Neural progenitor cell (in vitro differentiated cells): ENCODE measurements at regions not wholly inside any gene's neighbourhood (a gene's known extent, or its start where the extent isn't known, plus 50 kb on each side); places are given as distances from the start of the nearest gene placed in this dataset.

Source experiments
- EZH2 ChIP-seq: fragments of 200-600 bp; sonication (generic); IDR thresholded peaks from 2 replicates; pipeline ENCODE4 v1.6.1; 2017; ENCODE audit warnings: antibody characterized with exemption, mild to moderate bottlenecking, moderate library complexity
- EZH2phosphoT487 ChIP-seq: fragments of 200-600 bp; sonication (generic); IDR thresholded peaks from 2 replicates; pipeline ENCODE4 v1.6.1; 2017; ENCODE audit warnings: antibody characterized with exemption
- TF ChIP-seq, protein P1 (sequence below): fragments of 200-600 bp; sonication (generic); IDR thresholded peaks from 2 replicates; pipeline ENCODE4 v1.5.1; 2017; ENCODE audit warnings: antibody characterized with exemption, mild to moderate bottlenecking

GRCh38 chr2:59701271-59701994 lies 852.0 kb downstream of the BCL11A start:
- TF ChIP-seq, protein P1, sequence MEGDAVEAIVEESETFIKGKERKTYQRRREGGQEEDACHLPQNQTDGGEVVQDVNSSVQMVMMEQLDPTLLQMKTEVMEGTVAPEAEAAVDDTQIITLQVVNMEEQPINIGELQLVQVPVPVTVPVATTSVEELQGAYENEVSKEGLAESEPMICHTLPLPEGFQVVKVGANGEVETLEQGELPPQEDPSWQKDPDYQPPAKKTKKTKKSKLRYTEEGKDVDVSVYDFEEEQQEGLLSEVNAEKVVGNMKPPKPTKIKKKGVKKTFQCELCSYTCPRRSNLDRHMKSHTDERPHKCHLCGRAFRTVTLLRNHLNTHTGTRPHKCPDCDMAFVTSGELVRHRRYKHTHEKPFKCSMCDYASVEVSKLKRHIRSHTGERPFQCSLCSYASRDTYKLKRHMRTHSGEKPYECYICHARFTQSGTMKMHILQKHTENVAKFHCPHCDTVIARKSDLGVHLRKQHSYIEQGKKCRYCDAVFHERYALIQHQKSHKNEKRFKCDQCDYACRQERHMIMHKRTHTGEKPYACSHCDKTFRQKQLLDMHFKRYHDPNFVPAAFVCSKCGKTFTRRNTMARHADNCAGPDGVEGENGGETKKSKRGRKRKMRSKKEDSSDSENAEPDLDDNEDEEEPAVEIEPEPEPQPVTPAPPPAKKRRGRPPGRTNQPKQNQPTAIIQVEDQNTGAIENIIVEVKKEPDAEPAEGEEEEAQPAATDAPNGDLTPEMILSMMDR: no peak
- TF ChIP-seq EZH2: no peak
- no peak for TF ChIP-seq EZH2phosphoT487
